ENCODE measurements at regions not wholly inside any gene's neighbourhood (a gene's known extent, or its start where the extent isn't known, plus 50 kb on each side); places are given as distances from the start of the nearest gene placed in this dataset.
"Not testable (repeated sequence)": the region's sequence is repeated elsewhere in the genome, so short reads cannot be mapped to it uniquely, and the experiment has no call there.

DNA sequence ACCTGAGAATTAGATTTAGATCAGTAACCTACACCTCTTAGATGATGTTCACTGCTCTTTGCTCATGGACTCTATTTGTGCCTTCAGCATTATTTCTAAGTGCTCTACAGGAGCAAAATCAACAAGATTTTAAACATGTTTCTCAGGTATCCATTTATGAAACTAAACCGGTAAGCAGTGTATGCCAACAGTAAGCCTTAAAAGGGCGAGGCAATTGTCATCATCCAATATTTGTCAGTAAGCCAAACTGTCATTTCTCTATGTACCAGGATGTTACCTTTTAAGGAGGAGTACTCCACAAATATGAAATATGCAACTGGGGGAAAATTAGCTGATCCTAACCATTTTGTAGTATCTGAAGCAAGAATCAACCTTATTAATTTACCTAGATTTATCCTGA, 69.6 kb upstream of the ZNF184 start:
- no peak for DNase-seq (ENCODE audit: low read depth in 1 of 2, low spot score in 1 of 2)
- in situ Hi-C loops (cut with HindIII; ENCODE audit: low pct_unique_long_range_greater_than_20kb, low sequenced_read_pairs), result no loop called here
- TF ChIP-seq JUND (IDR thresholded peaks at IDR 0.05; ENCODE audit: low read depth), result no peak

DNA sequence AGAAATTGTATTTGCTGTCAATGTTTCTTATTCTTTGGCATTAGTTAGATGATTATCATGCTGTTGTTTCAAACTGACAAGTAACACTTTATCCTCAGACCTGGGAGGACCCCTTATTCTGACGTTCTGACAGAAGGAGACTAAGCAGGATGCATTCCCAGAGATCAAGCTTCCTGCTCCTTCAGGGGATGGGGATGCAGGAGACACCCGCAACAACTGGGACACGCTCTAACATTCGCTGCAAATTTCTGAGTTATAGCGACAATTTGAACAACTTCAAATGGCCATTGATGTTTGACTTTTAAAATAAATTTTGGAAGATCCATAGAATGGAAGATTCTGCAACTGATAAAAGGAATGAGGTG, 69.0 kb upstream of the ZNF184 start:
- no peak for DNase-seq (ENCODE audit: low read depth in 1 of 2, low spot score in 1 of 2)
- TF ChIP-seq JUND (IDR thresholded peaks at IDR 0.05; ENCODE audit: low read depth), result no peak
- in situ Hi-C loops (cut with HindIII; ENCODE audit: low pct_unique_long_range_greater_than_20kb, low sequenced_read_pairs), result no loop called here

DNA sequence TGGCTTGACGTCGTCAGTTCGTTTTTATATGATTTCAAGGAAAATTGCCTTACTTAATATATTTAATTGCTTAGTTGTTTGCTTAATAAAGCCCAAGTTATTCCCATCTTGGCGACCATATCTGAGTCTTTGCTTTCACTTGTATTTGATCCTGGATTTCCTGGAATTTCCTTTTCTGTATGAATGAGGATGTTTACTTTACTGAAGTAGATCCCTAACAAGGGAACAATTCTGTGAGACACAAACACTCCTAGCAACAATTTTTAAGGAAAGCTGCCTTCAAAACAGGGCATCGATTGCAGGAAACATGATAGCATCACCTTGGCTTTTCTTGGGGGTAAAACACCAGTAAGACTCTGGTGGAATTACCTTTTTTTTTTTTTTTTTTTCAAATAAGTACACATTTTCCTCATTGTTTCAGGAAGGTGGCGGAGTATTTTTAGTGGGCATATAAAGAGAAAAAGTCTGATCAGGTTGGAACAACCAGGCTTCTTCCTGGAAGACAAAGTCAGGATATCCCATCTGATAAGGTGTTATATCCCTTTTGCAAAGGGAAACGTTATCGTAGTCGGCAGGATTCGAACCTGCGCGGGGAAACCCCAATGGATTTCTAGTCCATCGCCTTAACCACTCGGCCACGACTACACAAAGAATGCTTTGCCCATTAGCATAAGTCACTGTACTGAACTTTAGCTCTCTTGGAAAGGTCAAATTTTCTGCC, 68.5 kb upstream of the ZNF184 start:
- peak in 1 of 2 experiments; percentile 46 for DNase-seq (ENCODE audit: low read depth in 1 of 2, low spot score in 1 of 2)
- in situ Hi-C loops (cut with HindIII; ENCODE audit: low pct_unique_long_range_greater_than_20kb, low sequenced_read_pairs), result no loop called here
- no peak for TF ChIP-seq JUND (IDR thresholded peaks at IDR 0.05; ENCODE audit: low read depth)

DNA sequence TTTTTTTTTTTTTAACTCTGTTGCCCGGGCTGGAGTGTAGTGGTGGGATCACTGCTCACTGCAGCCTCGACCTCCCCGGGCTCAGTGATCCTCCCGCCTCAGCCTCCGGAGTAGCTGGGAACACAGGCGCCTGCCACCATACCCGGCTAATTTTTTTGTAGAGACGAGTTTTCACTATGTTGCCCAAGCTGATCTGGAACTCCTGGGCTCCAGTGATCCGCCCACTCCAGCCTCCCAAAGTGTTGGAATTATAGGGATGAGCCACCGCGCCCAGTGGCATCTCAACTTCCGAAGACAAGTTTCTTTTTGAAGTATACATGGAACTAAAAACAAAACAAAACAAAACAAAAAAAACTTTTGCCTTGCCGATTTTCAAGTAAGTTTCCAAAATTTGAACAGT, 66.6 kb upstream of the ZNF184 start:
- in situ Hi-C loops (cut with HindIII; ENCODE audit: low pct_unique_long_range_greater_than_20kb, low sequenced_read_pairs), result no loop called here
- TF ChIP-seq JUND (IDR thresholded peaks at IDR 0.05; ENCODE audit: low read depth), result no peak

DNA sequence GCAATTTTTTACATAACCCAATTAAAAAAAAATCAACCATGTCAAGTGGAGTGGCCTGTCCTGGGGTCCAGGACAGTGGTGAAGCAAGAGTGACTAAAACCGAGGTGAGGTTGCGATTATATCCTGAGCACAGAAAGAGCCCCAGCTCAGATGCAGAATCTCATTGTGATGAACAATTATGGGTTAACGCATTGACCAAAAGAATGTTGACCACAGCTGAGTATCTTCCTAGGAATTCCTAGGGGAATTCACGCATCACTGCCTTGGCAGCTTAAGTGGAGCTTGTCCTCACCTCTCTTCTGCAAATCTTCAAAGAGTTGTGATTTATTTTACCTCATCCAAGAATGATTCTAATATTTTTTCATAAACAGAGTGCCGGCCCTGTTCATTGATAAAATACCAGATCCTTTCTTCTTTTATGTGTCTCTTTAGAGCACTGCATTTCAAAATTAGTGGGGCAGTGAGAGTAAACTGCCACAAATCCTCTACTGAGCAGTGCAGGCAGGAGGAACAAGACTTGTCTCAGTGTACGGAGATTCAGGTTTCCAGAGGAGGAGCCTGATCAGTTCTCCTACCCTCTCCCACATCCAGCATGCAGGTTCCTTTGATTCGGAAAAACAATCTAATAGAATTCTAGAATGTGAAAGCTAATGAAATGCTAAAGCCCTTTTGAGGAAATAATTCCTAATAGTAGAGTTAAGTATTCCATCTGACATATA, 60.1 kb upstream of the ZNF184 start:
- peak in 1 of 2 experiments; percentile 35 for DNase-seq (ENCODE audit: low read depth in 1 of 2, low spot score in 1 of 2)
- in situ Hi-C loops (cut with HindIII; ENCODE audit: low pct_unique_long_range_greater_than_20kb, low sequenced_read_pairs), result no loop called here
- no peak for TF ChIP-seq JUND (IDR thresholded peaks at IDR 0.05; ENCODE audit: low read depth)

More for the DNA sequence above, 66.6 kb upstream of the ZNF184 start:
- no peak for DNase-seq (ENCODE audit: low read depth in 1 of 2, low spot score in 1 of 2)

DNA sequence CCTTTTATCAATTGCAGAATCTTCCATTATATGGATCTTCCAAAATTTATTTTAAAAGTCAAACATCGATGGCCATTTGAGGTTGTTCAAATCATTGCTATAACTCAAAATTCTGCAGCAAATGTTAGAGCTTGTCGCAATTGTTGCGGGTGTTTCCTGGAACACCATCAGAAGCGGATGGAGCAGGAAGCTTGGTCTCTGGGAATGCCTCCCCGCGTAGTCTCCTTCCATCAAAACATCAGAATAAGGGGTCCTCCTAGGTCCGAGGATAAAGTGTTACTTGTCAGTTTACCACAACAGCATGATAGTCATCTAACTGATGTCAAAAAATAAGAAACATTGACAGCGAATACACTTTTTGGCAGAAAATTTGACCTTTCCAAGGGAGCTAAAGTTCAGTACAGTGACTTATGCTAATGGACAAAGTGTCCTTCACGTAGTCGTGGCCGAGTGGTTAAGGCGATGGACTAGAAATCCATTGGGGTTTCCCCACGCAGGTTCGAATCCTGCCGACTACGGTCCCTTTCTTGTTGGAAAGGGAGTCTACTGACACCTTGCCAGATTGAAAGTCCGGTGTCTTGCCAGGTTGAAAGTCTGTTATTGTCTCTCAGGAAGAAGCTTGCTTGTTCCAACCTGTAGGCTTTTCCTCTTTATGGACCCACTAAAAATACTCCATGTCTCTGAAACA, 59.0 kb upstream of the ZNF184 start:
- no peak for DNase-seq (ENCODE audit: low read depth in 1 of 2, low spot score in 1 of 2)
- TF ChIP-seq JUND (IDR thresholded peaks at IDR 0.05; ENCODE audit: low read depth), result no peak
- in situ Hi-C loops (cut with HindIII; ENCODE audit: low pct_unique_long_range_greater_than_20kb, low sequenced_read_pairs), result no loop called here

DNA sequence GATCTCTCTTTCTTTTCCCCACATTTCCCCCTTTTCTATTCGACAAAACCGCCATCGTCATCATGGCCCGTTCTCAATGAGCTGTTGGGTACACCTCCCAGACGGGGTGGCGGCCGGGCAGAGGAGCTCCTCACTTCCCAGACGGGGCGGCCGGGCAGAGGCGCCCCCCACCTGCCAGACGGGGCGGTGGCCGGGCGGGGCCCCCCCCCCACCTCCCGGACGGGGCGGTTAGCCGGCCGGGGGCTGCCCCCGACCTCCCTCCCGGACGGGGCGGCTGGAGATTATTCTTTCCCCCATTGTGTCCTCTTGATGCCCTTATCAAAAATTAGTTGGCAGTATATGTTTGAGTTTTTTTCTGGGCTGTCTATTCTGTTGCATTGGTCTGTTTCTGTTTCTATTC, 56.9 kb upstream of the ZNF184 start:
- in situ Hi-C loops (cut with HindIII; ENCODE audit: low pct_unique_long_range_greater_than_20kb, low sequenced_read_pairs); DNase-seq (ENCODE audit: low read depth in 1 of 2, low spot score in 1 of 2): not testable (repeated sequence)

DNA sequence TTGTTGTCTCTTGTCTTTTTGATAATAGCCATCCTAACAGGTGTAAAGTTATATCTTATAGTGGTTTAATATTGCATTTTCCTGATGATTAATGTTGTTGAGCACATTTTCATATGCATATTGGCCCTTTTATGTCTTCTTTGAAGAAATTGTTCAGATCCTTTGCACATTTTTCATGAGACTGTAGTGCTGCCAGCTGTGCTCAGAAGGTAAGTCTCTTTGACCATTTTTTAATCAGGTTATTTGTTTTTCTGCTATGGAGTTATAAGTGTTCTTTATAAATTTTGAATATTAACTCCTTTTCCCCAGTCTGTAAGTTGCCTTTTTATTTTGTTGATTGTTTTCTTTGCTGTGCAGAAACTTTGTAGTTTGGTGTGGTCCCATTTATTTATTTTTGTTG, 55.8 kb upstream of the ZNF184 start:
- no peak for DNase-seq (ENCODE audit: low read depth in 1 of 2, low spot score in 1 of 2)
- in situ Hi-C loops (cut with HindIII; ENCODE audit: low pct_unique_long_range_greater_than_20kb, low sequenced_read_pairs), result no loop called here
- no peak for TF ChIP-seq JUND (IDR thresholded peaks at IDR 0.05; ENCODE audit: low read depth)
